HG03342 (cell line): ENCODE measurements at regions not wholly inside any gene's neighbourhood (a gene's known extent, or its start where the extent isn't known, plus 50 kb on each side); places are given as distances from the start of the nearest gene placed in this dataset.
A peak's percentile ranks its signal among the peaks of the same experiment; 100 is the strongest.

Source experiments
- ATAC-seq: cut with Tn5 transposase; IDR thresholded peaks from one replicate; pipeline ENCODE4 v1.9.1; 2021; ENCODE audit warnings: mild to moderate bottlenecking, moderate library complexity; ENCODE audit not compliant: unreplicated experiment

DNA sequence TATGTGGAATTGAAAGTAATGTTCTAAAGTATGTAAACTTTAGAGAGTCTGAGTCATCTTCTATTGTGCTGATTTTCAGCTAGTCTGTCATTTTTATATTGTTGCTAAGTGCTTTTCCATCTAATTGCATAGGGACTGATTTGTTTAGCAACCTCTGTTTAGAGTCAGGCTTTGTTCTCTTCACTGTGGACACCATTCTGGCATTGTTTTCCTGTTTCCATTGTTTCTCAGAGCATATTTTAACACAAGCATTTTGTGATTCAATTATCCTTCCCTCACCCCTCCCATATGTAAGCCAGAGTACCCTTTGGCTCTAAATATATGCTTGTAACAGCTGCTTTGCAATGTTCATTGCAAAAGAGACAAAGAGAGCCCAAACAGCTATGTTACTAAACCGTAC lies 748.4 kb upstream of the PHF14 start:
- no peak for ATAC-seq

GRCh38 chr7:10237306-10237705 lies 736.4 kb upstream of the PHF14 start:
- ATAC-seq: no peak

- ATAC-seq: no peak
Observed at GRCh38 chr7:10238641-10239040, 735.0 kb upstream of the PHF14 start.

- ATAC-seq: no peak
Observed at GRCh38 chr7:10239695-10240345, 733.9 kb upstream of the PHF14 start.

- ATAC-seq: no peak
Observed at GRCh38 chr7:10245406-10245805, 728.3 kb upstream of the PHF14 start.

DNA sequence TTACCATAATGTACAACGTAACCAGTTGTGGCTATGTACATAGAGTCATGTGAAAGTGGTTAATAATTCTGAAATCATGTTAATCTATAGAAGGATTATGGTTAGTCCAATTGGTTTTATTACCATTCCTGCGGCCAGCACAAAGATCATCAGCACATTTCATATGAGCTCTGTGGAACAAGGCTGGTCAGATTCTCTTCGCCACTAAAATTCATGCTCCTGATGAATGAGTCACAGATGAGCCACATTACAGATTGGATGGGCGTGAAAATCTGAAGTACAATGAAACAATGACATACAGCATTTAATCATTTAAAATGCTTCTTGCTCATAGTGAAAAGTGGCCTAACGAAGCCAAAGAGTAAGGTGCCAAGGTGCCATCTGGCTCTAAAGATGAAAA lies 716.2 kb upstream of the PHF14 start:
- ATAC-seq: no peak

- no peak for ATAC-seq
Observed at GRCh38 chr7:10266976-10267375, 706.7 kb upstream of the PHF14 start.

GRCh38 chr7:10268034-10268433 lies 705.6 kb upstream of the PHF14 start:
- no peak for ATAC-seq

DNA sequence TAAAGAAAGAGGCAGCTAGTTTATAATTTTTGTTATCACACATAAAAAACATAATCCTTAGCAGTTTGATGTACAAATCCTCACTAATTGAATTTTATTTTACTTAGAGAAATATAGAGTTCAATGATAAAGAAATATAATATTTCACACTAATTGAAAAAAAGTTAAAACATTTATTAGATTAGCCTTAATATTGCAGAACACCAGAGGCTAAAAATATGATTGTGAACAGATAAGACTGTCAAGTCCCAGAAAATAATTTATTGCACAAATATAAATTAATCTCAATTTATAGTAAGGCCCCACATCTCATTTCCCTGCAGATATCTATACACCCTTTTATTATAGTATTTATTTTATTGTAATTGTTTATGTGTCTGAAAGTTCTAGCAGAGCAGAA lies 690.8 kb upstream of the PHF14 start:
- no peak for ATAC-seq

DNA sequence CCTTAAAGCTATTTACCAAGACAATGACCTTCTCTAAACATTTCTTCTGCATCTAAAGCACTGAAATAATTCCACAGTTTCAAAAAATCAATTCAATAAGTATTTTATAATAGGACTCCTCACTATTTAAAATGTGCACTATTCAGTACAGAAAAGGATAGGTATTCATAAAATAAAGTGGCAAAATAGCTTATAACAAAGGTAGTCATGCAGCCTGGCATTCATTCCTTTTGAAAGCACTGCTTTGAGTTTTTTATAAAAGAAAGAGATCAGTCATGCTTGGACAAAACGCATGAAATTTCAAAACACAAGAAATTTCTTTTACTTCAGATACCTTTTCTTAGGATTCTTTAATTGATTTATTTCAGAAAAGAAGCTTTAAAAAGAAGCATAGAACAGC lies 689.7 kb upstream of the PHF14 start:
- ATAC-seq: no peak

GRCh38 chr7:10299384-10299783 lies 674.3 kb upstream of the PHF14 start:
- ATAC-seq: no peak

DNA sequence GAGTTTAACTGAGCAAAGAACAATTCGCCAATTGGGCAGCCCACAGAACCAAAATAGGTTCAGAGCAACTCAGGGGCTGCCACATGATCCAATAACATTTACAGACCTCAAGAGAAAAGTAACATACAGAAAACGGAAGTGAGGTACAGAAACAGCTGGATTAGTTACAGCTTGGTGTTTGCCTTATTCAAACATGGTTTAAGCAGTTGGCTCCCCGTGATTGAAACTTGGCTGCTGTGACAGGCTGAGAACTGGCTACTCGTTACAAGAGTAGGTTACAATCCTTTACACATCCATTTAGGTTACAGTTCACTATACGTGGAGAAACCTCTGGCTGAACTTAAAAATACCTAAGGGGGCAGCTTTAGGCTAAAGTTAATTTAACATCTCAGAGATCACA lies 673.1 kb upstream of the PHF14 start:
- ATAC-seq: no peak

GRCh38 chr7:10308276-10308675 lies 665.4 kb upstream of the PHF14 start:
- no peak for ATAC-seq

GRCh38 chr7:10312942-10313341 lies 660.7 kb upstream of the PHF14 start:
- no peak for ATAC-seq

GRCh38 chr7:10315881-10316280 lies 657.8 kb upstream of the PHF14 start:
- no peak for ATAC-seq

- ATAC-seq: no peak
Observed at GRCh38 chr7:10316488-10316887, 657.2 kb upstream of the PHF14 start.

GRCh38 chr7:10325395-10325794 lies 648.3 kb upstream of the PHF14 start:
- no peak for ATAC-seq

DNA sequence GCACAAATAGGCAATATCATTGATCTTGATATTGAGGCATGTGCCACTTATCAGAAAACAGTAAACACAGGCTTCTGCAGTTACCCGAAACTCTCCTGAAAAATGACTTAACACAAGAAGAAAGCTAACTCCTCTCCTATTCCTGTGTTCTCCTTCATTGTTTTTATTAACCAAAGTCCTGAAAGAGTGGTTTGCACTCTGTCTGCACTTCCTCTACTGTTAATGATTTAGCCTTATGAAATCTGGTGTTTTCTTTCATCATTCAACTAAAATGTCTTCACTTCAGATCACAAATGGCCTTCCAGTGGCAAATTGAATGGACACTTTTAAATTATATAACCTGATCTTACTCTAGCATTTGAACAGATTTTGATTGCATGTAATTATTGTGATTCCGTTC lies 630.6 kb upstream of the PHF14 start:
- no peak for ATAC-seq

GRCh38 chr7:10346032-10346431 lies 627.6 kb upstream of the PHF14 start:
- ATAC-seq: no peak

GRCh38 chr7:10355816-10356215 lies 617.9 kb upstream of the PHF14 start:
- ATAC-seq: no peak

- ATAC-seq: no peak
Observed at GRCh38 chr7:10360050-10360449, 613.6 kb upstream of the PHF14 start.

DNA sequence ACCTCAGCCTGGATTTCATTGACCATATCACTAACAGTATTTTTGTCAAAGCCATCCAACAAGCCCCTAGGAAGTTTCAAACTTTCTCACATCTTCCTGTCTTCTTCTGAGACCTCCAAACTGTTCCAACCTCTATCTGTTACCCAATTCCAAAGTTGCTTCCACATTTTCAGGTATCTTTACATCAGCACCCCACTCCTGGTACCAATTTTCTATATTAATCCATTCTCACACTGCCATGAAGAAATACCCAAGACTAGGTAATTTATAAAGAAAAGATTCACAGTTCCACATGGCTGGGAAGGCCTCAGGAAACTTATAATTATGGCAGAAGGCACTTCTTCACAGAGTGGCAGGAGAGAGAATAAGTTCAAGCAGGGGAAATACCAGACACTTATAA lies 571.9 kb upstream of the PHF14 start:
- no peak for ATAC-seq

GRCh38 chr7:10412422-10413019 lies 561.2 kb upstream of the PHF14 start:
- peak; percentile 93 for ATAC-seq
